ENCODE measurements at regions not wholly inside any gene's neighbourhood (a gene's known extent, or its start where the extent isn't known, plus 50 kb on each side); places are given as distances from the start of the nearest gene placed in this dataset.

DNA sequence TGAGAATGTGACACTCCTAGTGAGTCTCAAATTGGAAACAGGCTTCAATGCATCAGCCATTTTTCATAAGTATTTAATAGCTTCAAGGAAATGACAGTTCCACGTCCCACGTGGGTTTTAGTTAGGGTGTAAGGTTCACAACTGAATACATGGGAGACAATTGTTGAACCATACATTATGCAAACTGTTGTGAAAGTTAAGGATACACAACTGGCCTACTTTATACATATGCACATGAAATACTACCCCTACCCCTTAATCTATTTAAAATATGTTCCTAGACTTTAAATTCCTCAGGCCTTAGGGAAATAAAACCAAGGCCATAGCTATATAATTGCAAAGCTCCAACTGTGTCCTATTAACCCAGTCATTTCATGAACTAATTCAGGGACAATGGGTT, 436.1 kb downstream of the BTBD3 start:
- H3K4me3 ChIP-seq (ENCODE audit: low read depth in 1 of 3, low read length in 3 of 3) = no peak overlapping the region
- no peak overlapping the region for H3K9ac ChIP-seq (ENCODE audit: low read depth in 1 of 2, low read length in 2 of 2)
- DNase-seq (ENCODE audit: low spot score) = no peak
- no peak overlapping the region for H3K27ac ChIP-seq (ENCODE audit: low read depth in 1 of 2, low read length in 2 of 2)
- TF ChIP-seq, protein P1, sequence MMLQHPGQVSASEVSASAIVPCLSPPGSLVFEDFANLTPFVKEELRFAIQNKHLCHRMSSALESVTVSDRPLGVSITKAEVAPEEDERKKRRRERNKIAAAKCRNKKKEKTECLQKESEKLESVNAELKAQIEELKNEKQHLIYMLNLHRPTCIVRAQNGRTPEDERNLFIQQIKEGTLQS (IDR thresholded peaks at IDR 0.05) = no peak
- no peak for TF ChIP-seq FOXA1 (IDR thresholded peaks at IDR 0.05)
- TF ChIP-seq NR2F2 (IDR thresholded peaks at IDR 0.05) = no peak
- TF ChIP-seq YY1 (IDR thresholded peaks at IDR 0.05) = no peak
- TF ChIP-seq GABPA (IDR thresholded peaks at IDR 0.05 in 1 of 2, conservative IDR thresholded peaks at IDR 0.05 in 1 of 2) = no peak
- no peak for TF ChIP-seq JUND (IDR thresholded peaks at IDR 0.05)
- TF ChIP-seq, protein P2, sequence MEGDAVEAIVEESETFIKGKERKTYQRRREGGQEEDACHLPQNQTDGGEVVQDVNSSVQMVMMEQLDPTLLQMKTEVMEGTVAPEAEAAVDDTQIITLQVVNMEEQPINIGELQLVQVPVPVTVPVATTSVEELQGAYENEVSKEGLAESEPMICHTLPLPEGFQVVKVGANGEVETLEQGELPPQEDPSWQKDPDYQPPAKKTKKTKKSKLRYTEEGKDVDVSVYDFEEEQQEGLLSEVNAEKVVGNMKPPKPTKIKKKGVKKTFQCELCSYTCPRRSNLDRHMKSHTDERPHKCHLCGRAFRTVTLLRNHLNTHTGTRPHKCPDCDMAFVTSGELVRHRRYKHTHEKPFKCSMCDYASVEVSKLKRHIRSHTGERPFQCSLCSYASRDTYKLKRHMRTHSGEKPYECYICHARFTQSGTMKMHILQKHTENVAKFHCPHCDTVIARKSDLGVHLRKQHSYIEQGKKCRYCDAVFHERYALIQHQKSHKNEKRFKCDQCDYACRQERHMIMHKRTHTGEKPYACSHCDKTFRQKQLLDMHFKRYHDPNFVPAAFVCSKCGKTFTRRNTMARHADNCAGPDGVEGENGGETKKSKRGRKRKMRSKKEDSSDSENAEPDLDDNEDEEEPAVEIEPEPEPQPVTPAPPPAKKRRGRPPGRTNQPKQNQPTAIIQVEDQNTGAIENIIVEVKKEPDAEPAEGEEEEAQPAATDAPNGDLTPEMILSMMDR (IDR thresholded peaks at IDR 0.05; ENCODE audit: low read depth, low read length, missing input control) = no peak
- TF ChIP-seq TAF1 (conservative IDR thresholded peaks at IDR 0.05) = no peak
- no peaks in the 10 kb centered on the region for H3K9me3 ChIP-seq (ENCODE audit: control insufficient read depth in 4 of 4, low read length in 3 of 4)
- no peaks in the 10 kb centered on the region for H3K36me3 ChIP-seq (ENCODE audit: control insufficient read depth in 4 of 4, insufficient read depth in 3 of 4, low read depth in 1 of 4, low read length in 3 of 4)
- no peaks in the 10 kb centered on the region for H3K4me1 ChIP-seq (ENCODE audit: control insufficient read depth in 4 of 4, insufficient read depth in 4 of 4, low read length in 3 of 4)
- H3K27me3 ChIP-seq (ENCODE audit: control insufficient read depth in 4 of 4, insufficient read depth in 4 of 4, low read length in 3 of 4) = no peaks in the 10 kb centered on the region
- WGBS = 39% methylated on average over 2 of the region's 2 CpGs

DNA sequence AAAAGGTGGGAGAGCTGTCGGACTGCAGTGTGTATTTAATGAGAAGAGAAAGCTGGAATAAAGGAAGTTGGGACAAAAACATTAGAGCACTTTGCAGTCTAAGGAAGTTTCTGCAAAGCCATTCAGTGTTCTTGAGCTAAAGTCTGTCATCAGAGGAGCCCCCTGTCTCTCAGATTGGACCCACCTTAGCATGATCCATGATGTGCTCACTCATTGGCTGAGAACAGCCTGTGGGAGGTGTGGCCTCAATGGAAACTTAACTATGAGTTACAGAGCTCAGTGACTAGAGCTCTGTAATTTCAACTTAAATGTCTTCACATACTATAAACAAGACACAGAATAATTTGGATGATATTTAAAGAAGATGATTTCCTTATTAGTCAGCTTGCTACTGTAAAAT, 437.0 kb downstream of the BTBD3 start:
- WGBS = 48% methylated on average over 1 of the region's 1 CpG

DNA sequence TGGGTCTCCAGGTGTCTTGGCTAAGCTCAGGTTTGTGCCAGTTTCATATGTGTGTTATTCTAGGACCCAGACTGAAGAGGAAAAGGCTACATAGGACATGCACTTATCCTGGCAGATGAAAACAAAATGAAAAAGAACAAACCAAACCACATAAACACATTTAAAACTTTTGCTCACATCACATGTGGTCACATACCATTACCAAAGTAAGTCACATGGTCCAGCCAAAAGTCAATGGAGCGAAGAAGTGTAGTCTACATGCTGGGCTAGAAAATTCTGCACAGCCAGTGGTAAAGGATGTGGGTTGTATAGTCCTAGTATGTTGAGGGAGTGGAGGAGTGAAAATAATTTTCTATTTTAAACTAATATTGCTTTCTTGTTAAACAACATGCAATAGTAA, 437.5 kb downstream of the BTBD3 start:
- Histone ChIP-seq H3K36me3 (ENCODE audit: control insufficient read depth in 4 of 4, insufficient read depth in 3 of 4, low read depth in 1 of 4, low read length in 3 of 4) (no peaks in the 10 kb centered on the region), H3K27ac (ENCODE audit: low read depth in 1 of 2, low read length in 2 of 2) (no peak overlapping the region), H3K27me3 (ENCODE audit: control insufficient read depth in 4 of 4, insufficient read depth in 4 of 4, low read length in 3 of 4) (no peaks in the 10 kb centered on the region), H3K4me1 (ENCODE audit: control insufficient read depth in 4 of 4, insufficient read depth in 4 of 4, low read length in 3 of 4) (no peaks in the 10 kb centered on the region), H3K4me3 (ENCODE audit: low read depth in 1 of 3, low read length in 3 of 3) (no peak overlapping the region), H3K9me3 (ENCODE audit: control insufficient read depth in 4 of 4, low read length in 3 of 4) (no peaks in the 10 kb centered on the region), H3K9ac (ENCODE audit: low read depth in 1 of 2, low read length in 2 of 2) (no peak overlapping the region)
- no peak for DNase-seq (ENCODE audit: low spot score)
- 94% methylated on average over 1 of the region's 1 CpG for WGBS
- no peak for TF ChIP-seq YY1 (IDR thresholded peaks at IDR 0.05)
- TF ChIP-seq JUND (IDR thresholded peaks at IDR 0.05) = no peak
- TF ChIP-seq HNF4G (IDR thresholded peaks at IDR 0.05) = no peak
- TF ChIP-seq EGR1 (IDR thresholded peaks at IDR 0.05; ENCODE audit: low read depth in 2 of 2) = no peak
- no peak for TF ChIP-seq TAF1 (conservative IDR thresholded peaks at IDR 0.05)
- TF ChIP-seq, protein P3, sequence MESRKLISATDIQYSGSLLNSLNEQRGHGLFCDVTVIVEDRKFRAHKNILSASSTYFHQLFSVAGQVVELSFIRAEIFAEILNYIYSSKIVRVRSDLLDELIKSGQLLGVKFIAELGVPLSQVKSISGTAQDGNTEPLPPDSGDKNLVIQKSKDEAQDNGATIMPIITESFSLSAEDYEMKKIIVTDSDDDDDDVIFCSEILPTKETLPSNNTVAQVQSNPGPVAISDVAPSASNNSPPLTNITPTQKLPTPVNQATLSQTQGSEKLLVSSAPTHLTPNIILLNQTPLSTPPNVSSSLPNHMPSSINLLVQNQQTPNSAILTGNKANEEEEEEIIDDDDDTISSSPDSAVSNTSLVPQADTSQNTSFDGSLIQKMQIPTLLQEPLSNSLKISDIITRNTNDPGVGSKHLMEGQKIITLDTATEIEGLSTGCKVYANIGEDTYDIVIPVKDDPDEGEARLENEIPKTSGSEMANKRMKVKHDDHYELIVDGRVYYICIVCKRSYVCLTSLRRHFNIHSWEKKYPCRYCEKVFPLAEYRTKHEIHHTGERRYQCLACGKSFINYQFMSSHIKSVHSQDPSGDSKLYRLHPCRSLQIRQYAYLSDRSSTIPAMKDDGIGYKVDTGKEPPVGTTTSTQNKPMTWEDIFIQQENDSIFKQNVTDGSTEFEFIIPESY (IDR thresholded peaks at IDR 0.05) = no peak
- no peak for TF ChIP-seq NR2F2 (IDR thresholded peaks at IDR 0.05)
- TF ChIP-seq, protein P4, sequence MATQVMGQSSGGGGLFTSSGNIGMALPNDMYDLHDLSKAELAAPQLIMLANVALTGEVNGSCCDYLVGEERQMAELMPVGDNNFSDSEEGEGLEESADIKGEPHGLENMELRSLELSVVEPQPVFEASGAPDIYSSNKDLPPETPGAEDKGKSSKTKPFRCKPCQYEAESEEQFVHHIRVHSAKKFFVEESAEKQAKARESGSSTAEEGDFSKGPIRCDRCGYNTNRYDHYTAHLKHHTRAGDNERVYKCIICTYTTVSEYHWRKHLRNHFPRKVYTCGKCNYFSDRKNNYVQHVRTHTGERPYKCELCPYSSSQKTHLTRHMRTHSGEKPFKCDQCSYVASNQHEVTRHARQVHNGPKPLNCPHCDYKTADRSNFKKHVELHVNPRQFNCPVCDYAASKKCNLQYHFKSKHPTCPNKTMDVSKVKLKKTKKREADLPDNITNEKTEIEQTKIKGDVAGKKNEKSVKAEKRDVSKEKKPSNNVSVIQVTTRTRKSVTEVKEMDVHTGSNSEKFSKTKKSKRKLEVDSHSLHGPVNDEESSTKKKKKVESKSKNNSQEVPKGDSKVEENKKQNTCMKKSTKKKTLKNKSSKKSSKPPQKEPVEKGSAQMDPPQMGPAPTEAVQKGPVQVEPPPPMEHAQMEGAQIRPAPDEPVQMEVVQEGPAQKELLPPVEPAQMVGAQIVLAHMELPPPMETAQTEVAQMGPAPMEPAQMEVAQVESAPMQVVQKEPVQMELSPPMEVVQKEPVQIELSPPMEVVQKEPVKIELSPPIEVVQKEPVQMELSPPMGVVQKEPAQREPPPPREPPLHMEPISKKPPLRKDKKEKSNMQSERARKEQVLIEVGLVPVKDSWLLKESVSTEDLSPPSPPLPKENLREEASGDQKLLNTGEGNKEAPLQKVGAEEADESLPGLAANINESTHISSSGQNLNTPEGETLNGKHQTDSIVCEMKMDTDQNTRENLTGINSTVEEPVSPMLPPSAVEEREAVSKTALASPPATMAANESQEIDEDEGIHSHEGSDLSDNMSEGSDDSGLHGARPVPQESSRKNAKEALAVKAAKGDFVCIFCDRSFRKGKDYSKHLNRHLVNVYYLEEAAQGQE (IDR thresholded peaks at IDR 0.05) = no peak
- TF ChIP-seq, protein P2 (IDR thresholded peaks at IDR 0.05; ENCODE audit: low read depth, low read length, missing input control) = no peak
- no peak for TF ChIP-seq GABPA (IDR thresholded peaks at IDR 0.05 in 1 of 2, conservative IDR thresholded peaks at IDR 0.05 in 1 of 2)
- no peak for TF ChIP-seq FOXA1 (IDR thresholded peaks at IDR 0.05)
- TF ChIP-seq, protein P5, sequence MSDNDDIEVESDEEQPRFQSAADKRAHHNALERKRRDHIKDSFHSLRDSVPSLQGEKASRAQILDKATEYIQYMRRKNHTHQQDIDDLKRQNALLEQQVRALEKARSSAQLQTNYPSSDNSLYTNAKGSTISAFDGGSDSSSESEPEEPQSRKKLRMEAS (IDR thresholded peaks at IDR 0.05) = no peak
- TF ChIP-seq HNF4A (conservative IDR thresholded peaks at IDR 0.05) = no peak
- no peak for TF ChIP-seq RAD21 (IDR thresholded peaks at IDR 0.05)
- TF ChIP-seq FOXA2 (IDR thresholded peaks at IDR 0.05) = no peak
- no peak for TF ChIP-seq SP1 (IDR thresholded peaks at IDR 0.05)
- no peak for TF ChIP-seq RXRA (IDR thresholded peaks at IDR 0.05)

More for the DNA sequence above, 437.0 kb downstream of the BTBD3 start:
- TF ChIP-seq EGR1 (IDR thresholded peaks at IDR 0.05; ENCODE audit: low read depth in 2 of 2) (no peak), YY1 (IDR thresholded peaks at IDR 0.05) (no peak)
- no peak overlapping the region for H3K27ac ChIP-seq (ENCODE audit: low read depth in 1 of 2, low read length in 2 of 2)
- no peaks in the 10 kb centered on the region for H3K36me3 ChIP-seq (ENCODE audit: control insufficient read depth in 4 of 4, insufficient read depth in 3 of 4, low read depth in 1 of 4, low read length in 3 of 4)
- no peak overlapping the region for H3K9ac ChIP-seq (ENCODE audit: low read depth in 1 of 2, low read length in 2 of 2)
- H3K27me3 ChIP-seq (ENCODE audit: control insufficient read depth in 4 of 4, insufficient read depth in 4 of 4, low read length in 3 of 4) = no peaks in the 10 kb centered on the region
- H3K9me3 ChIP-seq (ENCODE audit: control insufficient read depth in 4 of 4, low read length in 3 of 4) = no peaks in the 10 kb centered on the region
- no peak overlapping the region for H3K4me3 ChIP-seq (ENCODE audit: low read depth in 1 of 3, low read length in 3 of 3)
- H3K4me1 ChIP-seq (ENCODE audit: control insufficient read depth in 4 of 4, insufficient read depth in 4 of 4, low read length in 3 of 4) = no peaks in the 10 kb centered on the region
- no peak for DNase-seq (ENCODE audit: low spot score)
